ENCODE measurements at regions not wholly inside any gene's neighbourhood (a gene's known extent, or its start where the extent isn't known, plus 50 kb on each side); places are given as distances from the start of the nearest gene placed in this dataset.
A peak's percentile ranks its signal among the peaks of the same experiment; 100 is the strongest.

GRCh38 chr6:62626661-62627060 is 340.6 kb upstream of the KHDRBS2 start:
- POLR2A ChIA-PET: no interaction called here
- H3K9me3 Mint-ChIP-seq (ENCODE audit: unreplicated experiment): no peaks in the 10 kb centered on the region
- no peak overlapping the region for H3K27ac Mint-ChIP-seq (ENCODE audit: low read depth, unreplicated experiment)
- peaks cover 8% of the 10 kb centered on the region for H3K4me1 Mint-ChIP-seq (ENCODE audit: insufficient read depth, unreplicated experiment)
- TF ChIP-seq CTCF (IDR thresholded peaks at IDR 0.05; ENCODE audit: unreplicated experiment): no peak
- no peak overlapping the region for H3K4me3 Mint-ChIP-seq (ENCODE audit: unreplicated experiment)
- no peak for DNase-seq (ENCODE audit: unreplicated experiment)
- CTCF ChIA-PET: no interaction called here
- intact Hi-C loops (cut with micrococcal nuclease): no loop called here
- H3K27me3 Mint-ChIP-seq (ENCODE audit: insufficient read depth, unreplicated experiment): no peaks in the 10 kb centered on the region
- BruUV-seq (replicated peaks): no TSS peak
- no peaks in the 10 kb centered on the region for H3K36me3 Mint-ChIP-seq (ENCODE audit: insufficient read depth, unreplicated experiment)

- ChIA-PET CTCF (interaction anchor here (1.0 kb wide), 1 partner anchor 152 kb away, joined by 4 read pairs; no protein-coding TSS in a partner anchor), POLR2A (interaction anchor here (0.6 to 0.7 kb wide), 2 partner anchors 13 to 16 kb away, joined by 3 to 4 read pairs; no protein-coding TSS in a partner anchor)
- H3K4me3 Mint-ChIP-seq (ENCODE audit: unreplicated experiment): no peak overlapping the region
- H3K36me3 Mint-ChIP-seq (ENCODE audit: insufficient read depth, unreplicated experiment): no peaks in the 10 kb centered on the region
- DNase-seq (ENCODE audit: unreplicated experiment): peak; percentile 5
- no peaks in the 10 kb centered on the region for H3K9me3 Mint-ChIP-seq (ENCODE audit: unreplicated experiment)
- H3K4me1 Mint-ChIP-seq (ENCODE audit: insufficient read depth, unreplicated experiment): peaks cover 8% of the 10 kb centered on the region
- TF ChIP-seq CTCF (IDR thresholded peaks at IDR 0.05; ENCODE audit: unreplicated experiment): no peak
- BruUV-seq (replicated peaks): no TSS peak
- intact Hi-C loops (cut with micrococcal nuclease): no loop called here
- no peaks in the 10 kb centered on the region for H3K27me3 Mint-ChIP-seq (ENCODE audit: insufficient read depth, unreplicated experiment)
- H3K27ac Mint-ChIP-seq (ENCODE audit: low read depth, unreplicated experiment): peak overlapping the region; percentile 74
Measured at GRCh38 chr6:62623846-62624532, 338.0 kb upstream of the KHDRBS2 start.

- Mint-ChIP-seq H3K27me3 (ENCODE audit: insufficient read depth, unreplicated experiment) (no peaks in the 10 kb centered on the region), H3K9me3 (ENCODE audit: unreplicated experiment) (no peaks in the 10 kb centered on the region), H3K4me1 (ENCODE audit: insufficient read depth, unreplicated experiment) (peaks cover 27% of the 10 kb centered on the region), H3K27ac (ENCODE audit: low read depth, unreplicated experiment) (peak overlapping the region; percentile 53), H3K36me3 (ENCODE audit: insufficient read depth, unreplicated experiment) (no peaks in the 10 kb centered on the region), H3K4me3 (ENCODE audit: unreplicated experiment) (no peak overlapping the region)
- intact Hi-C loops (cut with micrococcal nuclease): no loop called here
- POLR2A ChIA-PET: interaction anchor here (0.6 to 1.2 kb wide), 3 partner anchors 12 to 37 kb away, joined by 3 to 5 read pairs (median 3); no protein-coding TSS in a partner anchor
- no TSS peak for BruUV-seq (replicated peaks)
- CTCF ChIA-PET: interaction anchor here (0.7 kb wide), 1 partner anchor 24 kb away, joined by 3 read pairs; no protein-coding TSS in a partner anchor
- peak; percentile 23 for DNase-seq (ENCODE audit: unreplicated experiment)
- no peak for TF ChIP-seq CTCF (IDR thresholded peaks at IDR 0.05; ENCODE audit: unreplicated experiment)
Measured at GRCh38 chr6:62615366-62616015, 329.5 kb upstream of the KHDRBS2 start.

- H3K9me3 Mint-ChIP-seq (ENCODE audit: unreplicated experiment): no peaks in the 10 kb centered on the region
- no peak overlapping the region for H3K4me3 Mint-ChIP-seq (ENCODE audit: unreplicated experiment)
- POLR2A ChIA-PET: no interaction called here
- intact Hi-C loops (cut with micrococcal nuclease): no loop called here
- peaks cover 27% of the 10 kb centered on the region for H3K4me1 Mint-ChIP-seq (ENCODE audit: insufficient read depth, unreplicated experiment)
- H3K36me3 Mint-ChIP-seq (ENCODE audit: insufficient read depth, unreplicated experiment): no peaks in the 10 kb centered on the region
- BruUV-seq (replicated peaks): no TSS peak
- TF ChIP-seq CTCF (IDR thresholded peaks at IDR 0.05; ENCODE audit: unreplicated experiment): no peak
- H3K27ac Mint-ChIP-seq (ENCODE audit: low read depth, unreplicated experiment): no peak overlapping the region
- CTCF ChIA-PET: interaction anchor here (1.2 kb wide), 1 partner anchor 49 kb away, joined by 4 read pairs; no protein-coding TSS in a partner anchor
- no peaks in the 10 kb centered on the region for H3K27me3 Mint-ChIP-seq (ENCODE audit: insufficient read depth, unreplicated experiment)
- no peak for DNase-seq (ENCODE audit: unreplicated experiment)
Measured at GRCh38 chr6:62614442-62614841, 328.4 kb upstream of the KHDRBS2 start.
